ENCODE measurements at regions not wholly inside any gene's neighbourhood (a gene's known extent, or its start where the extent isn't known, plus 50 kb on each side); places are given as distances from the start of the nearest gene placed in this dataset.

GRCh38 chr1:189904509-189904908 lies 573.2 kb downstream of the BRINP3 start:
- no peak for DNase-seq (ENCODE audit: insufficient read length, low spot score)
- FAIRE-seq: no peak

- DNase-seq (ENCODE audit: insufficient read length, low spot score) (no peak), FAIRE-seq (no peak)
Measured at GRCh38 chr1:189908113-189908512, 569.6 kb downstream of the BRINP3 start.

DNA sequence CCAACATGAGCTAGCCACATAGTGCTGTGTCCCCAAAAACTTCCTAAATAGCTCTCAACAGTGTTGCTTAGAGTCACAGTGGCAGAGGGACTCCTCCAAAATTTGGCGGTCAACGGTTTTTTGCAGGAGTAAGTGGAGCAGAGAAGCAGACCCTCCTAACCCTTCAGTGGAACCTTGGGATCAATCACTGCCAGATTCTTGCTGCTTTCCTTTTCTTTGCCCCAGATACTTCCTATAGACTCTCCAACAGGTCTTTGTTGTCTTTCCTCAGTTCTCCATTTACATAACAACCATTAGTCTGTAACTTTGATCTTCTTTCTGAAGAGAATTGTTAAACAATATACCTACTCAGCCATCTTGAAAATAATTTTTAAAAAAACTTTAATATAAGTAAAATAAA lies 556.1 kb downstream of the BRINP3 start:
- FAIRE-seq (no peak), DNase-seq (ENCODE audit: insufficient read length, low spot score) (no peak)

DNA sequence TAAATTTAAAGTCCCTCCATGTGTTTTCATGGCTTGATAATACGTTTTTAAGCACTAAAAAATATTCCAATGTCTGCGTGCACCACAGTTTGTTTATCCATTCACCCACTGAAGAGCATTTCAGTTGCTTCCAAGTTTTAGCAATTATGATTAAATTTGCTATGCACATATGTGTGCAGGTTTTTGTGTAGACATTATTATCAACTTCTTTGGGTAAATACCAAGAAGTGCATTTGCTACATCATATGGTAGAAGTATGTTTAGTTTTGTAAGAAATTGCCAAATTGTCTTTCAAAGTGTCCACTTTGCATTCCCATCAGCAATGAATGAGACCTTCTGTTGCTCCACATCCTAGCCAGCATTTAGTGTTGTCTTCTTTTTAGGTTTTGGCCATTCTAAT lies 550.0 kb downstream of the BRINP3 start:
- FAIRE-seq (no peak), DNase-seq (ENCODE audit: insufficient read length, low spot score) (no peak)

DNA sequence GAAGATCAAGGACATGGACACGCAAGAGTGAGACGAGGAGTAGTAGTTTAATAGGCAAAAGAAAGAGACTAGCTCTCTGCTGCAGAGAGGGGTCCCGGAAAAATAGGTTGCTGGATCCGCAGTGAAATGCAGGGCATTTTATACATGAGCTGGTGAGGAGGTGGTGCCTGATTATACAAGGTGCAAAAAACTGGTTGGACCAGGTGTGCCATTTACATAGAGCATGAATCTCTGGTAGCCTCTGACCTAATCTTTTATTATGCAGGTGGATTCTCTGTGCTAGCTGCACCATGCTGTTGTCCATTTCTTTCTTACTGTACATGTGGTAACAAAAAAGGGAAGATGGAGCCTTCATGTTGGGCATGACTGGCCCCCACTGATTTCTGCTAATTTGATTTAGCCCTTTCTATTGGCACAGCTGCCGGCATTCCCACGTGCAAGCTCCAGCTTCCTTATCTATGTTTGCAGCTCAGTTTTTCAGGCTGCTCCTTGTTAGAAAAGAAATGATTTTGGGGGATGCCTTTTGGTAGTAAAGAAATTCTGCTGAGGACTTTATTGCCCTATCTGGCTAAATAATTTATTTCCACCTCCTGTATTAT lies 548.1 kb downstream of the BRINP3 start:
- no peak for DNase-seq (ENCODE audit: insufficient read length, low spot score)
- no peak for FAIRE-seq

GRCh38 chr1:189936861-189937260 lies 540.8 kb downstream of the BRINP3 start:
- FAIRE-seq: no peak
- no peak for DNase-seq (ENCODE audit: insufficient read length, low spot score)

DNA sequence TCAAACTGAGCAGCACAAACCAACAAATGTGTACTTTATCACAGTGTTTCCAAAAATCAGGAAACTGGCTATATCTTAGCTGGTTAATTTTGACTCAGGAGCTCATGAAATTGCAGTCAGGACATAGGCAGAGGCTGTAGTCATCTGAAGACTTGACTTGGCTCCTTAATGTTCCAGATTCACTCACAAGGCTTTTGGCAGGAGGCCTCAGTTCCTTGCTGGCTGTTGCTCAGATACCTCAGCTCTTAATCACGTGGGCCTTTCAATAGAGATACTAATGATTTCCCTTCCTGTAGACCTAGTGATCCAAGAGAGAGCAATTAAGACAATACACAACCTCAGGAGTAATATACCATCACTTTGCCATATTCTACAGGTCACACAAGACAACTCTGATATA lies 537.7 kb downstream of the BRINP3 start:
- DNase-seq (ENCODE audit: insufficient read length, low spot score) (no peak), FAIRE-seq (no peak)

GRCh38 chr1:189941922-189942321 lies 535.7 kb downstream of the BRINP3 start:
- no peak for FAIRE-seq

DNA sequence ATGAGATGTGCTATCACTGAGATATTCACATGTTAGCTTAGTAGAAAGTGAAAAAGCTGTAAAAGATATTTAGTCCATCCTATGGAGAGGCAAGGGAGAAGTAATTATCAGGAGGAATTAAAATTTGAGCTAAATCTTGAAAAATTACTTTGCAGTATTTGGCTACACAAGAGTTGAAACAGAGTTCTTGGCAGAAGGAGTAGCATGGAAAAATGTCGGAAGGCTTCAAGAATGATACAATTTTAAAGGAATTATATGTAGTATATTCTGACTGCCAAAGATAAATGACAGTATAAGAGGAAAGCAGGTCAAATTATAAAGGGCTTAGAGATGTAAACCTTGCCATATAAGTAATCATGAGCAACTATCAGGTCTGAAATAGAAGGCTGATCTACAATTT lies 518.9 kb downstream of the BRINP3 start:
- FAIRE-seq (no peak), DNase-seq (ENCODE audit: insufficient read length, low spot score) (no peak)

More at GRCh38 chr1:189941922-189942321, 535.7 kb downstream of the BRINP3 start:
- no peak for DNase-seq (ENCODE audit: insufficient read length, low spot score)

DNA sequence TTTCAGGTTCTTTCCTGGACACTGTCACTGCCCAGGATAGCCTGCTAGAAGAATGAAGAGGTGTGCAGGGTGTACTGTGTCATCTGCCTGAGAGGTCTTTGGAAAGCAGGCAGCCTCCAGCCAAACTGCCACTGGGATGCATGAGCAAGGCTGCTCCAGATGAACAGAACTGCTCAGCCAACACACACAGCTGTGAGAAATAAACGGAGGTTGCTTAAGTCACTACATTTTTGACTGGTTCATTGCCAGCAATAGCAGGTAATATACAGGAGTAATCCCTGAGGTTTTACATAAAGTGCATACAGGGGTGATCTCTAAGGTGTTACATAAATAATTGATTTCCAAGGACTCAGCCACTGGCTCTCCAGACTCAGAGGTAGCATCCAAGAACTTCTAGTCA lies 516.9 kb downstream of the BRINP3 start:
- DNase-seq (ENCODE audit: insufficient read length, low spot score): no peak
- FAIRE-seq: no peak

DNA sequence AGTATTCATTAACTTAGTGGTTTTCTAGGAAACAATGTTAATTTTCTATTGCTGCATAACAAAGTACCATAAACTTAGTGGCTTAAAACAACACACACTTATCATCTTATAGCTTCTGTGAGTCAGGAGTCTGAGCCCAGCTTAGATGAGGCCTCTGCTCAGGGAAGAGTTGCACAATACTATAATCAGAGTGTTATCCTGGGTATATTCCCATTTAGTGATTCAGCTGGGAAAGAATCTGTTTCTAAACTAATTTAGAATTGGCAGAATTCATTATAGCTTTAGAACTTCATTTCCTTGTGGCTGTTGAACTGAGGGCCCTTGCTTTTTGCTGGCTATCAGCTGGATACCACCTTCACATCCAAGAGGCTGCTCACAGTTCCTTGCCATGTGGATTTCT lies 515.5 kb downstream of the BRINP3 start:
- DNase-seq (ENCODE audit: insufficient read length, low spot score): no peak
- FAIRE-seq: no peak

GRCh38 chr1:189970331-189971230 lies 507.1 kb downstream of the BRINP3 start:
- FAIRE-seq: no peak
- DNase-seq (ENCODE audit: insufficient read length, low spot score): no peak

GRCh38 chr1:189971656-189972055 lies 506.0 kb downstream of the BRINP3 start:
- FAIRE-seq (no peak), DNase-seq (ENCODE audit: insufficient read length, low spot score) (no peak)

DNA sequence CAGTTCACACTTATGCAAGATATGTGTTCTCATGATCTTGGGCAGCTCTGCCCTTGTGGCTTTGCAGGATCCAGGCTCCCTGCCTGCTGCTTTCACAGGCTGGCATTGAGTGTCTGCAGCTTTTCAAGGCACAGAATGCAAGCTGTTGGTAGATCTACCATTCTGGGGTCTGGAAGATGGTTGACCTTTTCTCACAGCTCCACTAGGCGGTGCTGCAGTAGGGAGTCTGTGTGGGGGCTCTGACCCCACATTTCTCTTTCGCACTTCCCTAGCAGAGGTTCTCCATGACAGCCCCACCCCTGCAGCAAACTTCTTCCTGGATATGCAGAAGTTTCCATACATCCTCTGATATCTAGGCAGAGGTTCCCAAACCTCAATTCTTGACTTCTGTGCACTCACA lies 500.5 kb downstream of the BRINP3 start:
- DNase-seq (ENCODE audit: insufficient read length, low spot score) (no peak), FAIRE-seq (no peak)

DNA sequence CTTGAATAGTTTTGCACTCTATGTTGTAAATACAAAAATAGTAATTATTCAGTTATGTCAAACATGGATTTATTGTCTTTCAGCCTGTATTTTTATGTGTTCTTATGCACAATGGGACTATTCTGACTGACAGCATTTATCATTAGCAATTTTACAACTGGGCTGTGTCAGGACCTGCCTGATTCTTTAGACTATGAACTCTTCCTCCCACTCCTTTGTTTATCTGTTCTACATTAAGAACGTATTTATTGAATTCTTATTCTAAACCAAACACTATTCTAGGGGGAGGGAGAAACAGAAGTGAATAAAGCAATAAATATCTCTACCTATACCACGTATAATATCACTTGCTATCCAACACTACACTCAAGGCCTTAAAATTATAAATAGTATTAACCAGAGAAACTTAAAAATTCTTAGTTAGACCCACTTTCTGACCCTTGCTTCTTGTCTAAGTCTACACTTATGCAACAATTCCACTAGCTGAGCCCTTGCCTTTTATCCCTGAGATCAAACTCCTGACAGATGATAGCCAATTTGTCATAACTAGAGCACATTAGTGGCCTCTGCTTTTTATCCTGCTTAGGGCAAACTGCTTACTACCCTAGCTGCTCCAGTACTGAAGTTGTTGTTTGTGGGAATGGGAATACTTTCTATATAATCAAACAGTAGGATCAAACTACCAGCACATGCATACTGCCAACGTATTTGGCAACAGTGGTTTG lies 494.3 kb downstream of the BRINP3 start:
- no peak for DNase-seq (ENCODE audit: insufficient read length, low spot score)
- FAIRE-seq: no peak

DNA sequence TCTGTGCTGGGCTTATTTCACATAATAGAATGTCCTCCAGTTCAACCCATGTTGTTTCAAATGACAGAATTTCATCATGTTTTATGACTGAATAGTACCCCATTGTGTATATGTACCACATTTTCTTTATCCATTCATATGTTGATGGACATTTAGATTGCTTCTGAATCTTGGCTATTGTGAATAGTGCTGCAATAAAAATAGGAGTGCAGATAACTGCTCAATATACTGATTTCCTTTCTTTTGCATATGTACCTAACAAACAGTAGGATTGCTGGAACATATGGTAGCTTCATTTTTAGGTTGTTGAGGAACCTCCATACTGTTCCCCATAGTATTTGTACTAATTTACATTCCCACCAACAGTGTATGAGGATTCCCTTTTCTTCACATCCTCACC lies 491.1 kb downstream of the BRINP3 start:
- FAIRE-seq: no peak

GRCh38 chr1:189987509-189987908 lies 490.2 kb downstream of the BRINP3 start:
- DNase-seq (ENCODE audit: insufficient read length, low spot score): no peak
- FAIRE-seq: no peak

More for the DNA sequence above, 491.1 kb downstream of the BRINP3 start:
- DNase-seq (ENCODE audit: insufficient read length, low spot score): no peak

GRCh38 chr1:189992856-189993255 lies 484.8 kb downstream of the BRINP3 start:
- no peak for FAIRE-seq
- no peak for DNase-seq (ENCODE audit: insufficient read length, low spot score)

GRCh38 chr1:190000365-190000872 lies 477.2 kb downstream of the BRINP3 start:
- no peak for DNase-seq (ENCODE audit: insufficient read length, low spot score)

GRCh38 chr1:190001187-190001586 lies 476.5 kb downstream of the BRINP3 start:
- peak; percentile 49 for FAIRE-seq
- DNase-seq (ENCODE audit: insufficient read length, low spot score): peak; percentile 10

More at GRCh38 chr1:190000365-190000872, 477.2 kb downstream of the BRINP3 start:
- FAIRE-seq: no peak

- DNase-seq (ENCODE audit: insufficient read length, low spot score) (no peak), FAIRE-seq (no peak)
Measured at GRCh38 chr1:190003376-190003775, 474.3 kb downstream of the BRINP3 start.

Measured in HTR-8/SVneo (cell line).